CD4-positive, alpha-beta T cell treated with Interleukin-1 beta for 1 hour (primary cell): ENCODE measurements at regions not wholly inside any gene's neighbourhood (a gene's known extent, or its start where the extent isn't known, plus 50 kb on each side); places are given as distances from the start of the nearest gene placed in this dataset.
A peak's percentile ranks its signal among the peaks of the same experiment; 100 is the strongest.
"Not testable (repeated sequence)": the region's sequence is repeated elsewhere in the genome, so short reads cannot be mapped to it uniquely, and the experiment has no call there.

Source experiments
- DNase-seq, 2 donors: peaks; one replicate each; pipeline ENCODE4 v3.0.0-alpha.2; 2020 to 2022

- no peak for DNase-seq
These were observed 70.6 kb upstream of the SEPTIN5 start for GRCh38 chr22:19643448-19644313.

- DNase-seq, result peak in 1 of 2 donors; percentile 28
These were observed 69.7 kb upstream of the SEPTIN5 start for GRCh38 chr22:19644314-19645223.

- no peak for DNase-seq
These were observed 68.9 kb upstream of the SEPTIN5 start for GRCh38 chr22:19645391-19645790.

- no peak for DNase-seq
These were observed 68.4 kb upstream of the SEPTIN5 start for GRCh38 chr22:19645905-19646304.

- no peak for DNase-seq
These were observed 67.9 kb upstream of the SEPTIN5 start for GRCh38 chr22:19646383-19646782.

GRCh38 chr22:19648419-19648929 is 65.8 kb upstream of the SEPTIN5 start:
- DNase-seq, result no peak

- DNase-seq, result no peak
These were observed 62.0 kb upstream of the SEPTIN5 start for GRCh38 chr22:19652316-19652715.

- no peak for DNase-seq
These were observed 59.8 kb upstream of the SEPTIN5 start for GRCh38 chr22:19654338-19654987.

- DNase-seq, result no peak
These were observed 58.9 kb upstream of the SEPTIN5 start for GRCh38 chr22:19655399-19655798.

- DNase-seq, result no peak
These were observed 57.6 kb upstream of the SEPTIN5 start for GRCh38 chr22:19656541-19657251.

GRCh38 chr22:19657252-19658056 is 56.8 kb upstream of the SEPTIN5 start:
- DNase-seq, result no peak

GRCh38 chr22:19658057-19658966 is 56.0 kb upstream of the SEPTIN5 start:
- DNase-seq, result no peak

GRCh38 chr22:19658967-19659804 is 55.1 kb upstream of the SEPTIN5 start:
- DNase-seq, result no peak

GRCh38 chr22:19659805-19660345 is 54.4 kb upstream of the SEPTIN5 start:
- no peak for DNase-seq

GRCh38 chr22:19660583-19660982 is 53.7 kb upstream of the SEPTIN5 start:
- DNase-seq, result not testable (repeated sequence)

GRCh38 chr22:19661156-19661555 is 53.1 kb upstream of the SEPTIN5 start:
- DNase-seq, result no peak

GRCh38 chr22:19662049-19662684 is 52.1 kb upstream of the SEPTIN5 start:
- not testable (repeated sequence) for DNase-seq

- no peak for DNase-seq
These were observed 51.0 kb upstream of the SEPTIN5 start for GRCh38 chr22:19663286-19663815.
